C1 segment of cervical spinal cord (tissue), 14 donors: ENCODE measurements at regions not wholly inside any gene's neighbourhood (a gene's known extent, or its start where the extent isn't known, plus 50 kb on each side); places are given as distances from the start of the nearest gene placed in this dataset.
"Not testable (repeated sequence)": the region's sequence is repeated elsewhere in the genome, so short reads cannot be mapped to it uniquely, and the experiment has no call there.

ENCODE experiments used
- DNase-seq, 14 donors: peaks; one replicate each; lab custom pipeline; 2025; lab: John Stamatoyannopoulos, UW

GRCh38 chr7:29699723-29700122 is 106.6 kb upstream of the WIPF3 start:
- not testable (repeated sequence) for DNase-seq

GRCh38 chr7:29701540-29701939 is 104.8 kb upstream of the WIPF3 start:
- DNase-seq = not testable (repeated sequence)

- DNase-seq = not testable (repeated sequence)
Observed at GRCh38 chr7:29703830-29704229, 102.5 kb upstream of the WIPF3 start.

GRCh38 chr7:29709002-29709401 is 97.3 kb upstream of the WIPF3 start:
- DNase-seq = not testable (repeated sequence)

- not testable (repeated sequence) for DNase-seq
Observed at GRCh38 chr7:29723127-29723526, 83.2 kb upstream of the WIPF3 start.

- DNase-seq = no peak
Observed at GRCh38 chr7:29723599-29723998, 82.7 kb upstream of the WIPF3 start.

- DNase-seq = not testable (repeated sequence)
Observed at GRCh38 chr7:29729534-29730165, 76.7 kb upstream of the WIPF3 start.

- no peak for DNase-seq
Observed at GRCh38 chr7:29734246-29734731, 72.0 kb upstream of the WIPF3 start.

- not testable (repeated sequence) for DNase-seq
Observed at GRCh38 chr7:29747645-29748245, 58.6 kb upstream of the WIPF3 start.

GRCh38 chr7:29748286-29749099 is 57.8 kb upstream of the WIPF3 start:
- no peak for DNase-seq

- no peak for DNase-seq
Observed at GRCh38 chr7:29749701-29750321, 56.5 kb upstream of the WIPF3 start.

- not testable (repeated sequence) for DNase-seq
Observed at GRCh38 chr7:29750373-29750940, 55.9 kb upstream of the WIPF3 start.

- not testable (repeated sequence) for DNase-seq
Observed at GRCh38 chr7:29751012-29751411, 55.3 kb upstream of the WIPF3 start.

GRCh38 chr7:29754874-29755490 is 51.3 kb upstream of the WIPF3 start:
- DNase-seq = no peak
